Activated CD8-positive, alpha-beta T cell treated with anti-CD3 and anti-CD28 coated beads, Interleukin-2, amount 10 ng/mL, durations not matched to agents 7 days and 5 days (primary cell): ENCODE measurements at regions not wholly inside any gene's neighbourhood (a gene's known extent, or its start where the extent isn't known, plus 50 kb on each side); places are given as distances from the start of the nearest gene placed in this dataset.

Experiments
- ATAC-seq: fragments of 150-1000 bp; cut with Tn5 transposase; one replicate; pipeline ENCODE4 v1.10.0; 2021; ENCODE audit warnings: moderate library complexity
- CTCF ChIA-PET: fragments of 350-600 bp; sonication (Branson Sonifier 250); formaldehyde crosslinking; loops from one replicate; lab custom pipeline; 2021; ENCODE audit warnings: antibody characterized with exemption; lab: Charles Lee
- POLR2A ChIA-PET: fragments of 350-600 bp; sonication (Branson Sonifier 250); formaldehyde crosslinking; loops from one replicate; lab custom pipeline; 2021; ENCODE audit warnings: antibody characterized with exemption; lab: Charles Lee
- DNase-seq: peaks from one replicate; pipeline ENCODE4 v3.0.0-alpha.2; 2020
- H3K27ac Mint-ChIP-seq: one replicate; pipeline ENCODE4 v1.8.0; 2021; ENCODE audit warnings: mild to moderate bottlenecking, mixed read lengths
- H3K27me3 Mint-ChIP-seq: one replicate; pipeline ENCODE4 v1.8.0; 2021; ENCODE audit warnings: low read depth, mixed read lengths
- H3K36me3 Mint-ChIP-seq: one replicate; pipeline ENCODE4 v1.8.0; 2021; ENCODE audit warnings: low read depth, mixed read lengths
- H3K4me1 Mint-ChIP-seq: one replicate; pipeline ENCODE4 v1.8.0; 2021; ENCODE audit warnings: low read depth, mixed read lengths
- H3K4me3 Mint-ChIP-seq: one replicate; pipeline ENCODE4 v1.8.0; 2021; ENCODE audit warnings: mild to moderate bottlenecking, mixed read lengths
- H3K9me3 Mint-ChIP-seq: one replicate; pipeline ENCODE4 v1.8.0; 2022; ENCODE audit warnings: mixed read lengths; ENCODE audit not compliant: insufficient read depth

DNA sequence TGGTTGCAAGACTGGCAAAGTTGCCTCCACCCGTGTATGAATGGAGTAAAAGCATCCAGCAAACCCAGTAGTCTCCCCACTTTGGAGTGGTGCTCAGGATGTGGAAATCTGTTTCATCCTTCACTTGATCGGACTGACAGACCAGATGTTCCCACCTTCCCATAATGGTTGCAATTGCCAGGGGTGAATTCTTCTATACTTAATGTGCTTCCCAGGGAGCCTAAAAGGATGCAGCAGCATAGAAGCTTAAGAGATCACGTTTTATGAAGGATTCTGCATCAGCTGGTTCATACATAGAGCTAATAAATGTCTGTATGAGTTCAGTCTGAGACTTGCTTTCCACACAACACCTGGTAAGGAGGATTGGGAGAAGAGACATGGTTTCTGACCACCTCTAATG lies 198.8 kb upstream of the S1PR3 start:
- DNase-seq = no peak
- Mint-ChIP-seq H3K36me3 (no peaks in the 10 kb centered on the region), H3K9me3 (no peaks in the 10 kb centered on the region), H3K27me3 (no peaks in the 10 kb centered on the region), H3K27ac (no peak overlapping the region), H3K4me3 (no peak overlapping the region), H3K4me1 (peaks cover 4% of the 10 kb centered on the region)
- no peak for ATAC-seq
- ChIA-PET CTCF (no interaction called here), POLR2A (no interaction called here)

DNA sequence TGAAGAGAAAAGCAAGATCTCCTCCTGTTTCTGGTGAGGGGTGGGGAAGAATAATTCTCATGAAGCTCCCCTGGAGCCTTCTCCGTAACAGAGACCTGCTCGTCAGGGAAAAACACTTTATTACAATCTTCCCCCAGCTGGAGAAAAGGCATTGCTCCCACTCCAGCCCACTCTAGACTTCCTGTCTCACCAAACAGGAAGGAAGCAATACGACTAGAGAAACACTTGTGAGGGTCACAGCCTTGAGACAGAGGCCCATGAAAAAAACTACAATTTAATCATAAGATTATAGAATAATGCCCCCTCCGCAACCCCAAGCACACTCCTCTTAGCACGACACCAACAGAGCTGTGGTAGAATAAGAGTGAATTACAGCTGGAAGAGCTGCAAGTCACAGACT lies 197.2 kb upstream of the S1PR3 start:
- ATAC-seq (no peak), DNase-seq (no peak)
- CTCF ChIA-PET = interaction anchor here (1.5 kb wide), 1 partner anchor 11 kb away, joined by 3 read pairs; no protein-coding TSS in a partner anchor
- Mint-ChIP-seq H3K27me3 (no peaks in the 10 kb centered on the region), H3K27ac (no peak overlapping the region), H3K9me3 (no peaks in the 10 kb centered on the region), H3K36me3 (no peaks in the 10 kb centered on the region), H3K4me1 (peaks cover 4% of the 10 kb centered on the region), H3K4me3 (no peak overlapping the region)
- POLR2A ChIA-PET = no interaction called here

DNA sequence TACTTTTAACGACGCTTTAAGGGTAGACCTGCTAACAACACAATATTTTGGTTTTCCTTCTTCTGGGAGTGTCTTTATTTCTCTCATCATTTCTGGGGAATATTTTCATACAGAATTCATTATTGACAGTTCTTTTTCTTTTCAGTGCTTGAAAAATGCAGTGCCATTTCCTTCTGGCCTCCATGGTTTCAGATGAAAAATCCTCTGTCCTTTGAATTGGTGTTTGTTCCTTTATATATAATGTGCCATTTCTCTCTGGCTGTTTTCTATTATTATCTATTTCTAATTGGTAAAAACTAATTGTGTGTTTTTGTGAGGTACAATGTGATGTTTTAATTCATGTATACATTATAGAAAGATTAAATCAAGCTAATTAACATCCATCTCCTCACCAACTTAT lies 194.3 kb upstream of the S1PR3 start:
- peaks cover 3% of the 10 kb centered on the region for H3K4me1 Mint-ChIP-seq
- H3K9me3 Mint-ChIP-seq = no peaks in the 10 kb centered on the region
- H3K36me3 Mint-ChIP-seq = no peaks in the 10 kb centered on the region
- peaks cover 5% of the 10 kb centered on the region for H3K27me3 Mint-ChIP-seq
- ATAC-seq = no peak
- POLR2A ChIA-PET = no interaction called here
- H3K4me3 Mint-ChIP-seq = no peak overlapping the region
- CTCF ChIA-PET = no interaction called here
- DNase-seq = no peak
- H3K27ac Mint-ChIP-seq = no peak overlapping the region

DNA sequence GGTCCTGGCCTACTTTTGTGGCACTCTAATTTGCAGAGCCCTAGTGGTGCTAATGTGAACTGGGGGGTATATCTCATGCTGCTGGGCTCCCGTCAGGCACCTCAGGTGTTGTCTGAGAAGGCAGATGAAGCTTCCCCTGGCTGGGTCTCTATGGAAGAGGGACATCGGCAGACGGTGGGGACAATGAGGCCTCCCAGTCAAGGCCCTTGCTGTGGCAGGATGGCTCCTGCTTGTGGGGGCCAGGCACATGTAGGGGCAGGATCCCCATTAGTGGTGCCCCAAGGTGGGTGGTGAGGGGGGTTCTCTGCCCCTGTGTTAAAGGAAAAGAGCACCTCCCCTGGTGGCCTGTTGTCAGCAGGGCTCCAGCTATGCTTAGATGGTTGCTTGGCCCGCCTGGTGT lies 192.8 kb upstream of the S1PR3 start:
- H3K4me1 Mint-ChIP-seq = peaks cover 3% of the 10 kb centered on the region
- no peak overlapping the region for H3K27ac Mint-ChIP-seq
- CTCF ChIA-PET = no interaction called here
- no peak for ATAC-seq
- no peak overlapping the region for H3K4me3 Mint-ChIP-seq
- no peak for DNase-seq
- H3K9me3 Mint-ChIP-seq = no peaks in the 10 kb centered on the region
- H3K36me3 Mint-ChIP-seq = no peaks in the 10 kb centered on the region
- POLR2A ChIA-PET = no interaction called here
- H3K27me3 Mint-ChIP-seq = peaks cover 13% of the 10 kb centered on the region

DNA sequence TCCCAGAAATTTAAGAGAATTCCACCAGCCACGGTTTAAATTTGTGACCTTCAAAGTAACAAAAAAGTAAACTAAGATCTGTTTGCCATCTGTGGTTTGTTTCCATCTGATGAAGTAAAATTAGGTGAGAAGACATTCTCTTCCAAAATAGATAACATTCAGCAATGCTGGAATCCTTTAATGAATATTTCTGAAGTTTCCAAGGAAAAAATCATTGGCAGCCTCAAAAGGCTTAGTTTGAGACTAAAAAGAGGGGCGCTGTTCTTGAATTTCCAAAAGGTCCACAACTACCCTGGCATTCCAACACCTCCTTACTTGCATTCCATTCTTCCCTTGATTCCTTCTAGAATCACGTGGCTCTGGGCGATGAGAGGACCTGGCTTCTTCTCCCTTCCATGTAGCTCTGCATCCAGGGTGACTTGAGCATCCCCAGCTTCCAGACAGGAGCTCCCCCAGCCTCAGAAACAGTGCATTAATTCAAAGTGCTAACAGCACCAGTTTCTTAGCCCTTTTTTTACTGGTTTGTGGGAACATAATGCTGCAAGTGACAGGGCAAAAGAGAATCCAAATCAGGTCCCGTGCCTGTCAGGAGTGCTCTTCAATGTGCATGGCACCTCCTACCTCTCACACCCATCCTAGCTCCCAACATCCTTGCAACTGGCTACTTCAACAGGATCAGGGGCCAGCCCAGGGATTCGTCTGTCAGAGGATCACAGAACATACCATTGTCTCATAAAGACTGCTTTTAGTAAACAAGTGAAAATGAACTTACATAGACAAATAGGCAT lies 191.5 kb upstream of the S1PR3 start:
- peaks cover 13% of the 10 kb centered on the region for H3K27me3 Mint-ChIP-seq
- DNase-seq (no peak), ATAC-seq (no peak)
- H3K4me1 Mint-ChIP-seq = no peaks in the 10 kb centered on the region
- ChIA-PET POLR2A (no interaction called here), CTCF (no interaction called here)
- no peaks in the 10 kb centered on the region for H3K36me3 Mint-ChIP-seq
- H3K27ac Mint-ChIP-seq = no peak overlapping the region
- H3K4me3 Mint-ChIP-seq = no peak overlapping the region
- H3K9me3 Mint-ChIP-seq = no peaks in the 10 kb centered on the region

DNA sequence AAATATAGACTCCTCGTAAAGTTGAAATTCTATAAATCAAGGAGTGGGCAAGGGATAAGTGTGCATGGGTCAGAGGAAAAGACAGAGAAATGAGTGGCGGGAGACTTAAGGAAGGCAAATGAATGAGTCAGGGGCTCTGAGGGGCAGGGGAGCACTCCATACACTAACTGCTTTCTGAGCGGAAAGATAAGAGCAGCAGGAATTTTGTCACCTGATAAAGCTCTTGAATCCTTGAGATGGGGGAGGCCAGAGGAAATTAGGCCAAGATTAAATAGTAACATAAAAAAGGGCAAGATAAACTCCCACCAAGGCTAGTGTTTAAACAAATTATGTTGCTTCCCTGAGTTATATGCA lies 191.0 kb upstream of the S1PR3 start:
- CTCF ChIA-PET = no interaction called here
- POLR2A ChIA-PET = no interaction called here
- DNase-seq (no peak), ATAC-seq (no peak)
- Mint-ChIP-seq H3K4me1 (no peaks in the 10 kb centered on the region), H3K4me3 (no peak overlapping the region), H3K27ac (no peak overlapping the region), H3K27me3 (peaks cover 15% of the 10 kb centered on the region), H3K9me3 (no peaks in the 10 kb centered on the region), H3K36me3 (no peaks in the 10 kb centered on the region)

DNA sequence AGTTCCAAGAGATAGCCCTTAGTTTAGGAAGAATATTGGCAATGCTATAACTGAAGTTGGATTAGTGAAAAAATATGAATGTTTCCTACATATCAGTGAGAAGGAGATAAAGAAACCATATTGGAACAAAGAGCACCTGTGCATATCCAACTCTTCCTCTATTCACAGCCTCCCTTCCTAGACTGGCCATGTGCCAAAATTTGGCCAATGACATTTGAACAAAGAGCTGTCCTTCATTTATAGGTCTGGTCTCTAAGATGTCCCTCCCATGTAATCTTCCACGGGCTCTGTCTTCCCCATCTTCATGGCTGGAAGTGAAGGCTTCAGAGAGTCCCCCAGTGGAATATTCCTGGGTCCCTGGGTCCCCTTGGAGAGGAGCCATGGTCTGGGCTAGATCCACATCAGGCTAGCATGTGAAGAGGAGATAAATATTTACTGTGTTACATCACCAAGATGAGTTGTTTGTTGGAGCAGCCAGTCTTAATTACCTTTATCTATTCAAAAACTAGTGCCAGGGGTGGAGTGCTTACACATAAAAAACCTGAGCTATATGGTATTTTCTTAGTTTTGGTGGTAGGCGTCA lies 190.0 kb upstream of the S1PR3 start:
- Mint-ChIP-seq H3K27ac (no peak overlapping the region), H3K4me1 (no peaks in the 10 kb centered on the region), H3K9me3 (no peaks in the 10 kb centered on the region), H3K27me3 (peaks cover 15% of the 10 kb centered on the region), H3K4me3 (no peak overlapping the region), H3K36me3 (no peaks in the 10 kb centered on the region)
- POLR2A ChIA-PET = no interaction called here
- CTCF ChIA-PET = no interaction called here
- DNase-seq = no peak
- ATAC-seq = no peak

DNA sequence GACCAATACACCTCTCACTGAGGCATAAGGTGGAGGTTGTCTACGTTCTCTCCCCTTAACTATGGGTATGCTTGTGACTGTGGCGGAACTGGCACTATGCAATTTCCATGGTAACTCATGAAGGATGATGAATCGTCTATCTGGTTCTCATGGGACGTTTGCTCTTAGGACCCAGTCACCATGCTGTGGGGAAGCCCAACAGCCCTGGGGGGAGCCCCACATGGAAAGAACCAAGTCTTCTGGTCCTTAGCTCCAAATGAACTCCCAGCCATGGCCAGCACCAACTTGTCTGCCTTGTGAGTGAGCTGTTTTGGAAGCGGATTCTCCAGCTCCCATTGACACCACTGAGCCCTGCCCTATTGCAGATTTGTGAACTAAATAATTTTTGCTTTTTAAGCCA lies 188.7 kb upstream of the S1PR3 start:
- DNase-seq (no peak), ATAC-seq (no peak)
- H3K27me3 Mint-ChIP-seq = peaks cover 15% of the 10 kb centered on the region
- H3K9me3 Mint-ChIP-seq = no peaks in the 10 kb centered on the region
- ChIA-PET CTCF (no interaction called here), POLR2A (no interaction called here)
- no peak overlapping the region for H3K4me3 Mint-ChIP-seq
- H3K27ac Mint-ChIP-seq = no peak overlapping the region
- no peaks in the 10 kb centered on the region for H3K4me1 Mint-ChIP-seq
- H3K36me3 Mint-ChIP-seq = no peaks in the 10 kb centered on the region

DNA sequence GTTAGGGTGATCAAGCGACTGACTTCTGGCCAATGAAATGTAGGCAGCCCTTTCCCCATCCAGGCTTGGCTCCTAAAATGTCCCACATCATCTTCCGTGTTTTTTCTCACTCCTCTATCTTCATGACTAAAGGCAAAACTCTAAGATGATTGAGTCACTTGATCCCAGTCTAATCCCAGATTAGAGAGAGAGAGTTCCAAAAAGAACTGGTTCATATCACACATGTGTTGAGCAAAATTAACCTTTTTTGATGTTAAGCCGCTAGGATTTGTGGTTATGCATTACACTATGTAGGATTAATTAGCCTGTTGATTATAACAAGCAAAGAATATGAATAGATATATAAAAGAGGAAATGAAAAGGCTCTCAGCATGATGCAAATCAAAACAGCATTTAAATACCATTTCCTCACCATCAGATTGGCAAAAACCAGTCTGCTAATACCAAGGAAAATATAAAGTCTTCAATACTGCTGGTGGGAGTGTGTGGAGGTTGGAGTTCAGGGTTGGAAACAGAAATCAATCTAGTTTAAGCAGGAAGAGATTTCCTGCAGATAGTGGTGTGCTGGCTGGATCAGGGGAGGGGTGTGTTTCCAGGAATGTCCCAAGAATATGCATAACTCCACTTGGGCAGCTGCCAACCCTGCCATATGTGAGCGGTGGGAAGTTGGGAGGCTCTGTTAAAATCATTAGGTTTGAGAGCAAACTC lies 187.6 kb upstream of the S1PR3 start:
- H3K36me3 Mint-ChIP-seq = no peaks in the 10 kb centered on the region
- DNase-seq (no peak), ATAC-seq (no peak)
- no peaks in the 10 kb centered on the region for H3K9me3 Mint-ChIP-seq
- no peak overlapping the region for H3K4me3 Mint-ChIP-seq
- H3K4me1 Mint-ChIP-seq = no peaks in the 10 kb centered on the region
- peaks cover 15% of the 10 kb centered on the region for H3K27me3 Mint-ChIP-seq
- no peak overlapping the region for H3K27ac Mint-ChIP-seq
- ChIA-PET CTCF (no interaction called here), POLR2A (no interaction called here)

DNA sequence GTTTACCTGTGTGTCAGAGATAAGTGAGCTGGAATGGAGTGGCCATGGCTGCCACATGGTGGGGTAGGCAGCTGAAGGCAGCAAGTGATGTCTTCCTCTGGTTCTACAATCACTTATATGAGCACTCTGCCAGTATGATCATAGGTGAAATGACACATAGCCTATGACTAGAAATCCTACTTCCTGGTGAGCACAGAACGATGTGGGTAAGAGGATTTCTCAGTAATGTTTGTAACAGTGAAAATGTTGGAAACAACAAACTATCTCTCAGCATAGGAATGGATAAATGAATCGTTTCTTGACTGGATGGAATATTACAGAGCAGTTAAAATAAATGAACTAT lies 187.0 kb upstream of the S1PR3 start:
- H3K9me3 Mint-ChIP-seq = no peaks in the 10 kb centered on the region
- H3K36me3 Mint-ChIP-seq = no peaks in the 10 kb centered on the region
- POLR2A ChIA-PET = no interaction called here
- H3K4me3 Mint-ChIP-seq = no peak overlapping the region
- DNase-seq = no peak
- ATAC-seq = no peak
- CTCF ChIA-PET = no interaction called here
- H3K4me1 Mint-ChIP-seq = no peaks in the 10 kb centered on the region
- H3K27ac Mint-ChIP-seq = no peak overlapping the region
- peaks cover 15% of the 10 kb centered on the region for H3K27me3 Mint-ChIP-seq

DNA sequence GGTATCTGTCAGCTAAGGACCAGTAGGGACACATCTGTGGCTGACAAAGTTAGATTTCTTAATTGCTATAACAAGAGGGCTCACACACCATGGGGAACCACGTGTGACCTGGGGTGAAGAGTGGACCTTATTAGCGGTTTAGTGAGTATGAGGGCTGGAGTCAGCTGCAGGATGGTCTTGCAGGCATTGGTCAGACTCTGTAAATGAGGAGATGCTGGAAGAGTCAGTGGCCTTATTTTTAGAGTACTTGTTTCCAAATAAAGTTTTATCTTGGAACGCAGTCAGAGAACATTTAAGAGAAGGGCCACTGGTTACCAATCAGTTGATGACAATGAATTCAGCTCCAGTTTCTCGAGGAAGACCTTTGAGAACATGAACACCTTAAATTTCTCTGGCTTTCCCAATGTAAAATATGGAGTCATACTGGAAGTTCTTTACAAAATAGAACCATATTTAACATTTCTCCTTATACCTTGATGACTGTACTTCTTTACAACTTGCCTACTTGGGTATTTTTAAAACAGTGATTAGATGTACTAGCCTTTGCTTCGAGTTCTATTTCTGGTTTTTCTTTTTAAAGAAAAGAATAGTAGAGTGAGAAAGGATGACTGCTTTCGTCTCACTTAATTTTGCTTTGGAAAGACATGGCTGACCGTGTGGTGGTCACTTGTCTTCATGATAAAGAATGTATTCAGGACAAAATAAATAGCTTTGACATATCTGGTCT lies 185.9 kb upstream of the S1PR3 start:
- DNase-seq (no peak), ATAC-seq (no peak)
- H3K9me3 Mint-ChIP-seq = no peaks in the 10 kb centered on the region
- H3K4me3 Mint-ChIP-seq = no peak overlapping the region
- no peaks in the 10 kb centered on the region for H3K36me3 Mint-ChIP-seq
- POLR2A ChIA-PET = no interaction called here
- H3K4me1 Mint-ChIP-seq = no peaks in the 10 kb centered on the region
- H3K27me3 Mint-ChIP-seq = peaks cover 10% of the 10 kb centered on the region
- H3K27ac Mint-ChIP-seq = no peak overlapping the region
- CTCF ChIA-PET = interaction anchor here (1.0 kb wide), 1 partner anchor 11 kb away, joined by 3 read pairs; no protein-coding TSS in a partner anchor

DNA sequence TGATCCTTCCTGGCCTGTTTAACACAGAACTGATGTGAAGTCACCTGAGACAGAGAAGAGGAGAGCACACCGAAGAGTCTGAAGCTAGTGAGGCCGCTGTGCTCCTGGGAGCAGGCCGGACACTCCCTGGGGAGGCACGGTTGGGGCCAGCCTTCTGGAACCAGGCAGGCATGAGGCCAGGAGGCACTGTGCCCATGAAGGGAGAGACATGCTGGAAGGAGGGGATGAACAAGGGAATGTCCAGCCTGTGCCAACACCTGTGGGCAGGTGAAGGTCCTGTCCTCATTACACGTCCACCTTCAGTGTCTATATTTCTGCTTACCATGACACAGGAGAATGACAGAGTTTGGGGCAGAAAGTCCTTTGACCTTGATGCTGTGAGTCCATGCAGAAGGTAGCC lies 183.8 kb upstream of the S1PR3 start:
- no peak overlapping the region for H3K27ac Mint-ChIP-seq
- peaks cover 7% of the 10 kb centered on the region for H3K27me3 Mint-ChIP-seq
- no peak for ATAC-seq
- CTCF ChIA-PET = no interaction called here
- POLR2A ChIA-PET = no interaction called here
- H3K4me3 Mint-ChIP-seq = no peak overlapping the region
- no peak for DNase-seq
- no peaks in the 10 kb centered on the region for H3K9me3 Mint-ChIP-seq
- no peaks in the 10 kb centered on the region for H3K36me3 Mint-ChIP-seq
- no peaks in the 10 kb centered on the region for H3K4me1 Mint-ChIP-seq
